GM08714 (cell line): ENCODE measurements at regions not wholly inside any gene's neighbourhood (a gene's known extent, or its start where the extent isn't known, plus 50 kb on each side); places are given as distances from the start of the nearest gene placed in this dataset.
"Not testable (repeated sequence)": the region's sequence is repeated elsewhere in the genome, so short reads cannot be mapped to it uniquely, and the experiment has no call there.

Source experiments
- H3K4me3 ChIP-seq: fragments of 200-500 bp; sonication (Bioruptor generic); 2 replicates; pipeline ENCODE4 v1.5.1; 2014; ENCODE audit warnings: mild to moderate bottlenecking, low read length, inconsistent platforms
- ZNF274 ChIP-seq: IDR thresholded peaks from 2 replicates; pipeline ENCODE4 v1.6.1; 2012; ENCODE audit warnings: mild to moderate bottlenecking, low read depth, low read length

DNA sequence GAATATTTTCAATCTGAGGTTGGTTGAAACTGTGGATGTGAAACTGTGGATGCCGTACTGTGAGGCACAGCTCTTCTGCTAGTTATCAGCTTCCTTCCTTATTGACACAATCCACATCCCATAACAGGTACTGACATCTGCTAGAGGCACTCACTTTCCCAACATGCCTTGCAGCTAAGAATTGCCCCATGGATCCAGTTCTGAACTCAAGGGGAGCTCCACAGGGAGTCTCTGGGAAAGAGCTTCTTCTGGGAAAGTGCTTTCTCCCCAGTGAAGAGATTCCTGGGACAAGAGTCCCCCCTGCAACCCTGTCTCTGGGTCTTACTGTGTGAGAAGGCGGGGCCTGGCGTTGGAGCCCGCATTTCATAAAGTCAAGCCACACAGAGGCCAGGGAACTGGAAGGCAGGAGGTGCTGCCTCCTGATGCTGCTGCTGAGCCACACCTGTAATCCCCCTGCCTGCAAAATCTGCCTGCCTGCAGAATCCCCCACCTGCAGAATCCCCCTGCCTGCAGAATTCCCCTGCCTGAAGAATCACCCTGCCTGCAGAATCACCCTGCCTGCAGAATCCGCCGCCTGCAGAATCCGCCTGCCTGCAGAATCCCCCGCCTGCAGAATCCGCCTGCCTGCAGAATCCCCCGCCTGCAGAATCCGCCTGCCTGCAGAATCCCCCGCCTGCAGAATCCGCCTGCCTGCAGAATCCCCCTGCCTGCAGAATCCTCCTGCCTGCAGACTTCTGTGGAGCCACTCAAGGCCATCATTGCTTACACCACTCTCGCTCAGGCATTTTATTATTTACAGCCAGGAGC, 305.4 kb downstream of the FOXL1 start:
- H3K4me3 ChIP-seq: no peak overlapping the region
- no peak for TF ChIP-seq ZNF274

- H3K4me3 ChIP-seq: no peak overlapping the region
- no peak for TF ChIP-seq ZNF274
Observed at GRCh38 chr16:86884390-86884650, 306.0 kb downstream of the FOXL1 start.

DNA sequence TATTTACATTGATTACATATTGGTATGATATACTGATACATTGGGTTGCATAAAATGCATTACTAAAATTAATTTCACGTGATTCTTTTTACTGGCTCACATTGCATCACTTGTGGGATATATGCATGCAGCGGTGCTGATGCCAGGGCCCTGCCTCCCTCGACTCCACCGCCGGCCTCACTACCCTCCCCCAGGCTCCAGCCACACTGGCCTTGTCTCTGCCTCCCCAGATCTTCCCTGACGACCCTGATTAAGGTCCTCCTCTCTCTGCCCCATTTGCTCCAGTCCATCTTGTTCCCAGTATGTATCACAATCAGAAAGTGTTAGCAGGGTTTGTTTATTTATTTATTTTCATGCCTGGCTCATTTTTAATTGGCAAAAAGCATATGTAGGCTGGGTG, 306.8 kb downstream of the FOXL1 start:
- no peak overlapping the region for H3K4me3 ChIP-seq
- no peak for TF ChIP-seq ZNF274

DNA sequence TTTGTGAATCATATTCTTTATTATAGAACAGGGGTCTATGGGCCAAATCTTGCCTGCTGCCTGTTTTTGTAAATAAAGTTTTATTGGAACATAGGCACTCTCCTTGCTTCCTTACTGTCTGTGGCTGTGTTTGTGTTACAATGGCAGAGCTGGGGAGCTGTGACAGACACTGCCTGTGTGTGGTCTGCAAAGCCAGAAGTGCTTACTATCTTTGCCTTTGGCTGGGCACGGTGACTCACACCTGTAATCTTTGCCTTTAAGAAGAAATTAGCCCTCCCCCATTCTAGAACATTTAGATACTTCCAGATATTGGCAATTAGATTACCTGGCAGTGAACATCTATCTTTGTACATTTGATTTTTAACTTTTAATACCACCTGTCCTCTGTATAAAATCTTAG, 308.3 kb downstream of the FOXL1 start:
- H3K4me3 ChIP-seq: no peak overlapping the region

DNA sequence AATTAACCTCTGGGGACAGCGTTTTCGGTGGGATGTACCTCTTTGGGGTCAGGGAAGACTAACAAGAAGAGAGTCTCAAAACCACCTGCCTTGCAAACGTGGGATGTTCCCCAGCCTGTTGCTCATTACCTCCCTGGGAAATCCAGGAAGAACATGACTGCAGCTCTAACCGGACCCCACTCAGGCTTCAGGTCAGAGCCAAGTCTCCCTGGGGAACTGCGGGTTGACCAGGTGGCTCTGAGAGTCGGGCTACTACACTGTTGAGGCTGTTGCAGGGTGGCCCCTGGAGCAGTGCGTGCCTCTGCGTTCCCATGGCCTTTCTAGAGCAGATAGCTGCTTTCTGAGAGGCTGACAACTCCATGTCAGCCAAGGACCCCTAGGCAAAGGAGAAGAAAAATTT, 309.1 kb downstream of the FOXL1 start:
- TF ChIP-seq ZNF274: no peak
- H3K4me3 ChIP-seq: no peak overlapping the region

More for the DNA sequence above, 308.3 kb downstream of the FOXL1 start:
- TF ChIP-seq ZNF274: no peak

GRCh38 chr16:86888231-86889053, 310.1 kb downstream of the FOXL1 start:
- no peak for TF ChIP-seq ZNF274
- H3K4me3 ChIP-seq: no peak overlapping the region

GRCh38 chr16:86889054-86889366, 310.7 kb downstream of the FOXL1 start:
- H3K4me3 ChIP-seq: not testable (repeated sequence)

- no peak overlapping the region for H3K4me3 ChIP-seq
- no peak for TF ChIP-seq ZNF274
Observed at GRCh38 chr16:86889974-86890373, 311.6 kb downstream of the FOXL1 start.

DNA sequence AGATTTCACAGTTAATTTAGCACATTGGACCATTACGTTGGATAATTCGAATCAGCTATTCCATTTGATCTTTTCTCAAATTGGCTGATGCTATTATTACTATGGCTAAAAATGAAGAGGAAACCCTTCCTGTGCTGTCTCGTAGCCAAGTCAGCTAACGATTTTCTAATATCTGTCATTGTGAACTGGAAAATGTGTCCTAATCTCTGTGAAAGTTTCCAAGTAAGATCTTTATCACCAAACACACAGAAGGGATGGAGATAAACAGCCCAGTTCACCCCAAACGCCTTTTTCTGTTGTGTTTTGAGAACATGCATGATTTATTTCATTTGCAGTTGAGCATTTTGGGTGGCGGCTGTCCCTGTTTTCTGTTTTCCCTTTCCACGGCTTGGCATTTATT, 312.8 kb downstream of the FOXL1 start:
- H3K4me3 ChIP-seq: no peak overlapping the region
- TF ChIP-seq ZNF274: no peak

DNA sequence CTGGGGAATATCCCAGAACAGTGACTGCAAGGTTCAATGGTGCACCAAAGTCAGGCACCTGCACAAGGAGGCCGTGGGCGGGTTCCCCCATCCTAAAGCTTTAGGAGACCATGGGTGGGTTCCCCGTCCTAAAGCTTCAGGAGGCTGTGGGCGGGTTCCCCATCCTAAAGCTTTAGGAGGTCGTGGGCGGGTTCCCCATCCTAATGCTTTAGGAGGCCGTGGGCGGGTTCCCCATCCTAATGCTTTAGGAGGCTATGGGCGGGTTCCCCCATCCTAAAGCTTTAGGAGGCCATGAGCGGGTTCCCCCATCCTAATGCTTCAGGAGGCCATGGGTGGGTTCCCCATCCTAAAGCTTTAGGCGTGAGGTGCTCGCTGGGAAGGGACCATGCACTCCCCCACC, 313.3 kb downstream of the FOXL1 start:
- no peak overlapping the region for H3K4me3 ChIP-seq
- no peak for TF ChIP-seq ZNF274

- no peak overlapping the region for H3K4me3 ChIP-seq
- no peak for TF ChIP-seq ZNF274
Observed at GRCh38 chr16:86892509-86892908, 314.2 kb downstream of the FOXL1 start.

- no peak for TF ChIP-seq ZNF274
Observed at GRCh38 chr16:86893506-86893905, 315.2 kb downstream of the FOXL1 start.

DNA sequence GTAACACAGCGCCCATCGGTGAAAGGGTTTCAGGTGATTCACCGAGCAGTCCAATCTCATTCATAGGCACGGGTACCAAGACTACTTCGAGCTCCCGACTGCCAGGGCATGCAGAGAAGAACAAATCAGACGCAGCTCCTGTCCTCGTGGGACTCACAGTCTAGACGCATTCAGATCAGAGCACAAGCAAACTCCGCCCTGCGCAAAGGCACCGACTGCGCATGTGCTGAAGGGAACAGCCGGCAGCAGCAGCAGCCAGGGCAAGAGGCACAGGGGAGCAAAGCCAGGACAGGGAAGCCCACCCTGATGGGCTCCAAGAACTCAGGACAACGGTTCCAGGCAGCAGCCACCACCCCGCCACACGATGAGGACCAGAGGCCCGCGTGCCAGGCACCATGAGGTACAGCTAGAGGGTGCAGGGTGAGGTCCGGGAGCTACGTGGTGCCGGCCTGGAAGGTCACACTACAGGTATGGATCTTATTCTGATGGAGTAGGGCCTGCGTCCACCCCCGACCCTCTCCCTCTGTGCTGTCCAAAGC, 315.7 kb downstream of the FOXL1 start:
- TF ChIP-seq ZNF274: no peak
- H3K4me3 ChIP-seq: no peak overlapping the region

More at GRCh38 chr16:86893506-86893905, 315.2 kb downstream of the FOXL1 start:
- no peak overlapping the region for H3K4me3 ChIP-seq

DNA sequence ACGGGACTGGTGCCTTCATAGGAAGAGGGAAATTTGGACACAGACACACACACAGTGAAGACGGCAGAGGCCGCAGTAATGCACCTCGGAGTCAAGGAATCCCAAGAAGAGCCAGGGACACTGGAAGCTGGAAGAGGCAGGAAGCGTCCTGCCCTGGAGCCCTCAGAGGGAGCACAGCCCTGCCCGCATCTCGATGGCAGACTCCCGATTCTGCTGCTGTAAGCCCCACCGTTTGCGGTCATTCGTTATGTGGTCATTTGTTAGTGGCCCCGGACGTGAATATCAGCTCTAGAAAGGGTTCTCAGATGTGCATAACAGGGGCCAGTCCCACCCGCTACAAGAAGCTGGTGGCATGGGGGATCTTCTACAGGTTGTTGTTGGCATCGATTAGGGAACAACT, 316.6 kb downstream of the FOXL1 start:
- no peak for TF ChIP-seq ZNF274
- H3K4me3 ChIP-seq: no peak overlapping the region

DNA sequence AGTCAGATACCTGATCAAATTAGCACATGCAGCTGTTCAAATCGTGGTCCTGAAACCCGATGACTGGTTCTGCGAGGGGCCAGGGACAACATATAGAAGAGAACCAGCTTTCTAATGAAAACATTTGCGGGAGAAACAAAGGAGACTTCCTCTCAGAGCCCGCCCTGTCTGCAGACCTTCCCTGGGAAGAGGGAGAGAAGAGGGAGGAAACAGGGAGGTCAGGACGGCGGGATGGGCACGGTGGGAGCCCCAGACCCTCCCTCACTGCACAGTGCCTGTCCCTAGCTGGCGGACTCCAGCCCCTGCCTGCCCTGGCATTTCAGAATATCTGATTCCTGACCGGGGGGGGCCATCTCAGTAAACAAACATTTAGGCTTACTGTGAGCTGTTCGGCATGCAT, 317.3 kb downstream of the FOXL1 start:
- H3K4me3 ChIP-seq: no peak overlapping the region
- TF ChIP-seq ZNF274: no peak
